Epithelial cell of proximal tubule (primary cell): ENCODE measurements at regions not wholly inside any gene's neighbourhood (a gene's known extent, or its start where the extent isn't known, plus 50 kb on each side); places are given as distances from the start of the nearest gene placed in this dataset.

Experiments
- DNase-seq: peaks from one replicate; pipeline ENCODE4 v3.0.0-alpha.2; 2011; ENCODE audit warnings: low read depth
- H3K4me3 ChIP-seq: 2 replicates; pipeline ENCODE4 v1.5.1; 2011; ENCODE audit warnings: low read depth, mild to moderate bottlenecking, low read length
- CTCF ChIP-seq: conservative IDR thresholded peaks from 2 replicates; pipeline ENCODE4 v1.5.1; 2012; ENCODE audit warnings: low read depth, mild to moderate bottlenecking, low read length

GRCh38 chr3:88668180-88668579 lies 439.2 kb upstream of the EPHA3 start:
- DNase-seq = no peak
- no peak overlapping the region for H3K4me3 ChIP-seq
- TF ChIP-seq CTCF = no peak

DNA sequence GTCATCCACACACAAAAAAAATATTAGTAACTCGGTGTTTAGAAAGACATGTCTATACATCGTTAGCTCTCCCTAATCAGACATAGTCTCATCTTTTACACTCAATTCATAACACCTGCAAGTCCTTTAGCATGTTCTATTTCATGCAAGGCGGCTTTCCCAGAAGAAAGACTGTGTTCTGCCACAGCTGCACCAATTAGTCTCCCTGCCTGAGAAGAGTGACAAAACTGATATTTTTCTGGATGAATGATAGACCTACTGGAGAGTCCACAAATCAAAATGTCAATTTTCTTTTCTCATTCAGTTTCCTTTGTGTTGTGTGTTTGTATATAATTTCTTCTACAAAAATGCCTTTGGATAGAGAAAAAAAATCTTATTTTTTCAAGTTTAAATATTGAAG lies 435.8 kb upstream of the EPHA3 start:
- no peak for DNase-seq

DNA sequence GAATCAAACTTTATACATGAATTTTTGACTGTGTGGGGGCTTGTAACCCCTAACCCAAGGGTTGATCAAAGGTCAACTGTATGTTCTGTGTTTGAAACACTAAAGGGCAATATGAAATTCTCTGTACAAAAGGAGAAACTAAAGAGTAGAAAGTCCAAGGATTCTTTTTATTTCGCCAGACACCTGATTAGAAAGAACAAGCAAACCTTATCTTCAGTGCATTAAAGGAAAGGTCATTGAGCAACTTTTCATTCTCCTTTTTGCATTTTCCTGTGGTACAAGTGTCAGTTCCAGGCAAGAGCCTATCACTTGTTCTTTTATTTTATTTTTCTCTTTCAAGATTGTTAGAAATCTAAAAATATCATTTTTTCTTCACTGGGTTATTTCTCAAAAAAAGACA lies 430.1 kb upstream of the EPHA3 start:
- no peak overlapping the region for H3K4me3 ChIP-seq
- DNase-seq = no peak
- TF ChIP-seq CTCF = no peak

More for the DNA sequence above, 435.8 kb upstream of the EPHA3 start:
- H3K4me3 ChIP-seq = no peak overlapping the region
- TF ChIP-seq CTCF = no peak

DNA sequence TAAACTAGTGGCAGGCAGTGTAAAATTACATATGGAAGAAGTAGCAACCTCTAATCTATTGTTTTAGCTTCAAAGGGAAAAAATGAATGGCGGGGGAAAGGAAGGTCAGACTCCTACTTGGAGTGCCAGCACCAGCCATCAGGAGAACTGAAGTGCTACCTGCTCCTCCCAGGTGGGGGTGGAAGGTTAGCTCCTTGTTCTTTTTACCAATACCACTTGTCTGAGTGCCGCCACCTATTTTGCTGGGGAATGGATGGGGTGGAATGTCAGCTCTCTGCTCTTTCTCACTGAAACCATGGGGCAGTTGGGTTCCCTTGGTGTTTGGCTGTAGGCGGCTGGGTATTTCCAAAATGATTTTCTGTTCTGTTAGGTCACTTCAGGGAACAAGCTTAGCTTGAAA lies 428.7 kb upstream of the EPHA3 start:
- DNase-seq = no peak
- H3K4me3 ChIP-seq = no peak overlapping the region

DNA sequence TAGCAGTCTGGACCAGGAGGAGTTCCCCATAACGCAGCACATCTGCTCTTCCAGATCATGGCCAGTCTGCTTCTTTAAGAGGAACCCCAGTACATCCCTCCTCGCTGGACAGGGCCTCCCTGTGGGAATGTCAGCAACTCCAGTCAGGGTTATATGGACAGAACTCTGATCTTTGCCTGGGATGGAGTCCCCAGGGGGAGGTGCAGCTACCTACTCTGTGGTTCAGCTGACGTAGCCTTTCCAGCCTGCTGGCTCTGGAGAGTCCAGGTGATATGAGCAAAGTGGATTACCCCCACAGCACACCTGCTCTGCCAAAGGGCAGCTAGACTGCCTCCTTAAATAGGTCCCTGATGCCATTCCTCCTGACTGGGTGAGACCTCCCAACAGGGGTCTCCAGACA lies 417.1 kb upstream of the EPHA3 start:
- TF ChIP-seq CTCF = no peak
- no peak for DNase-seq
- H3K4me3 ChIP-seq = no peak overlapping the region

More for the DNA sequence above, 428.7 kb upstream of the EPHA3 start:
- TF ChIP-seq CTCF = no peak

DNA sequence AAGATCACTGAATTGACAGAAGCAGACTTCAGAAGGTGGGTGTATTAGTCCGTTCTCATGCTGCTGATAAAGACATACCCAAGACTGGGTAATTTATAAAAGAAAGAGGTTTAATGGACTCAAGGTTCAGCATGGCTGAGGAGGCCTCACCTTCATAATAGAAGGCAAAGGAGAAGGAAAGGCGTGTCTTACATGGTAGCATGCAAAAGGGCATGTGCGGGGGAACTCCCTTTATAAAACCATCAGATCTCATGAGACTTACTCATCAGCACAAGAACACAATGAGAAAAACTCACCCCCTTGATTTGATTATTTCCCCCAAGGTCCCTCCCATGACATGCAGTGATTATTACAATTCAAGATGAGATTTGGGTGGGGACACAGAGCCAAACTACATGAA lies 416.3 kb upstream of the EPHA3 start:
- no peak overlapping the region for H3K4me3 ChIP-seq
- TF ChIP-seq CTCF = no peak
- no peak for DNase-seq

DNA sequence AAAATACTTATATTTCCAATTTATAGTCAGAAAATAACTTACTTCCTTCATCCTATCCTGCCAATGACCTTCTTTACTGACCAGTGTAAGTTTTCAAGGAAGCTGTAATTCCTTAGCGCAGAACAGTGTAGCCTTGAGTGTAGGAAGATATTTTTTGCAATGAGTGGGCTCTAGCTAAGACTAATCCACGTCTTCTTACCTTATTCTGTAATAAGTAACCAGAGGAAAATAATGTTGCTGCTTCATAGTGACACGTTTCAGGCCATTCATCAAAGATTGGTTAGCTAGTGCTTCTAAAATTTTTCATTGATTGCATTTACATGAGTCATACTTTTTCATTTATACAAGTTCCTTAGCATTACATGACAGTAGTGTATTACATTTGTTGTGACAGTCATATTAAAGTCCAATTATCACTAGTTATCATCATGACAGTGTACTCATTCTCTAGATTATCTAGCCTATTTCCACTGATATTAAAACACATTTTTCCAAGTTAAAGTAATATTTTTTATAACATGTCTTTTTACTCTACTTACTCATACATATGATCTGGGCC lies 403.8 kb upstream of the EPHA3 start:
- no peak for TF ChIP-seq CTCF
- no peak overlapping the region for H3K4me3 ChIP-seq
- DNase-seq = no peak
